ENCODE measurements at regions not wholly inside any gene's neighbourhood (a gene's known extent, or its start where the extent isn't known, plus 50 kb on each side); places are given as distances from the start of the nearest gene placed in this dataset.

DNA sequence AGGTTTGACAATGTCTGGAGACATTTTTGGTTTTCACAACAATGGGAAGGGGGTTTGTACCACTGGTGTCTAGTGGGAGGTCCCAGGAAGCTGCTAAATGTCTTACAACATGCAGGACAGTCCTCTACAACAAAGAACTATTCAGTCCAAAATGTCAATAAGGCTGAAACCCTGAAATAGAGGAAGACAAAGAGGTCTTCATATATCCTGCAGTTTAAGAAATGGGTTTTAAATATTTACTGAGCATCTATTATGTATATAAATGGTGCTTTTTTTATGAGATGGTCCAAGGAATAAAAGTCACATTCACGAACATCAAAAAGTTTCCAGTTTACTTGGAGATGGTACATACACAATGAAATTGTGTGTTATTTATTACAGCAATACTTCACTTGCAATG lies 107.3 kb downstream of the AKAP11 start:
- H3K4me3 ChIP-seq (replicated peaks in 1 of 2; ENCODE audit: low read depth in 1 of 2, low read length in 2 of 2), result no peak overlapping the region
- ChIA-PET POLR2A (no interaction called here), RAD21 (ENCODE audit: low non-redundant PET in 1 of 2, low total read pairs in 2 of 2, uncharacterized antibody in 2 of 2, unreplicated experiment in 2 of 2) (no interaction called here), CTCF (no interaction called here)
- H3K4me1 ChIP-seq (ENCODE audit: control insufficient read depth in 1 of 2, insufficient read depth in 2 of 2, low read length in 2 of 2), result no peaks in the 10 kb centered on the region
- no peak for DNase-seq (ENCODE audit: low read depth, low spot score)
- H2AFZ ChIP-seq (ENCODE audit: low read depth, low read length, poor library complexity, severe bottlenecking), result no peak overlapping the region
- H4K20me1 ChIP-seq (ENCODE audit: insufficient read depth), result no peaks in the 10 kb centered on the region
- H3K27ac ChIP-seq (ENCODE audit: low read depth, low read length), result no peak overlapping the region
- H3K9me2 ChIP-seq (ENCODE audit: insufficient read depth), result no peaks in the 10 kb centered on the region
- TF ChIP-seq EGR1 (IDR thresholded peaks at IDR 0.05; ENCODE audit: low read depth) (no peak), EZH2 (IDR thresholded peaks at IDR 0.05) (no peak), ZNF274 (IDR thresholded peaks at IDR 0.05; ENCODE audit: low read depth, low read length) (no peak), JUND (IDR thresholded peaks at IDR 0.05) (no peak), EZH2phosphoT487 (IDR thresholded peaks at IDR 0.05; ENCODE audit: borderline replicate concordance) (no peak), RAD21 (IDR thresholded peaks at IDR 0.05; ENCODE audit: low read depth) (no peak), SP1 (IDR thresholded peaks at IDR 0.05; ENCODE audit: low read depth) (no peak), ELF1 (IDR thresholded peaks at IDR 0.05; ENCODE audit: borderline replicate concordance, low read depth) (no peak), CBX3 (IDR thresholded peaks at IDR 0.05; ENCODE audit: low read depth) (no peak), CTCF (IDR thresholded peaks at IDR 0.05 in 2 of 3, conservative IDR thresholded peaks at IDR 0.05 in 1 of 3; ENCODE audit: borderline replicate concordance in 1 of 3, insufficient read depth in 1 of 3, low read depth in 2 of 3, low read length in 2 of 3) (no peak), ATF3 (IDR thresholded peaks at IDR 0.05) (no peak), MAX (IDR thresholded peaks at IDR 0.05) (no peak), TCF7L2 (IDR thresholded peaks at IDR 0.05; ENCODE audit: borderline replicate concordance, extremely low read depth, insufficient read depth, insufficient read length) (no peak), POLR2A (IDR thresholded peaks at IDR 0.05; ENCODE audit: borderline replicate concordance, extremely low read depth, insufficient read depth, insufficient read length) (no peak)
- TF ChIP-seq, protein P1, sequence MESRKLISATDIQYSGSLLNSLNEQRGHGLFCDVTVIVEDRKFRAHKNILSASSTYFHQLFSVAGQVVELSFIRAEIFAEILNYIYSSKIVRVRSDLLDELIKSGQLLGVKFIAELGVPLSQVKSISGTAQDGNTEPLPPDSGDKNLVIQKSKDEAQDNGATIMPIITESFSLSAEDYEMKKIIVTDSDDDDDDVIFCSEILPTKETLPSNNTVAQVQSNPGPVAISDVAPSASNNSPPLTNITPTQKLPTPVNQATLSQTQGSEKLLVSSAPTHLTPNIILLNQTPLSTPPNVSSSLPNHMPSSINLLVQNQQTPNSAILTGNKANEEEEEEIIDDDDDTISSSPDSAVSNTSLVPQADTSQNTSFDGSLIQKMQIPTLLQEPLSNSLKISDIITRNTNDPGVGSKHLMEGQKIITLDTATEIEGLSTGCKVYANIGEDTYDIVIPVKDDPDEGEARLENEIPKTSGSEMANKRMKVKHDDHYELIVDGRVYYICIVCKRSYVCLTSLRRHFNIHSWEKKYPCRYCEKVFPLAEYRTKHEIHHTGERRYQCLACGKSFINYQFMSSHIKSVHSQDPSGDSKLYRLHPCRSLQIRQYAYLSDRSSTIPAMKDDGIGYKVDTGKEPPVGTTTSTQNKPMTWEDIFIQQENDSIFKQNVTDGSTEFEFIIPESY (IDR thresholded peaks at IDR 0.05; ENCODE audit: extremely low read depth, insufficient replicate concordance, low read length), result no peak
- H3K9ac ChIP-seq (ENCODE audit: low read length), result no peak overlapping the region
- H3K79me2 ChIP-seq (ENCODE audit: insufficient read depth, low read length), result no peaks in the 10 kb centered on the region
- intact Hi-C loops (cut with micrococcal nuclease), result no loop called here
- no peaks in the 10 kb centered on the region; the same call in 1 of the 2 replicates for H3K27me3 ChIP-seq (ENCODE audit: insufficient read depth, low read length)
- no peaks in the 10 kb centered on the region for H3K9me3 ChIP-seq (ENCODE audit: control insufficient read depth in 1 of 2, insufficient read depth in 1 of 2, low read depth in 1 of 2, low read length in 2 of 2)
- H3K4me2 ChIP-seq (ENCODE audit: low read length), result no peak overlapping the region
- H3K36me3 ChIP-seq (ENCODE audit: control insufficient read depth in 1 of 2, insufficient read depth in 2 of 2, low read length in 2 of 2), result no peaks in the 10 kb centered on the region
- no peak for ATAC-seq
- no TSS peak for BruUV-seq (replicated peaks)

All from HCT116 (cell line).